ENCODE measurements at regions not wholly inside any gene's neighbourhood (a gene's known extent, or its start where the extent isn't known, plus 50 kb on each side); places are given as distances from the start of the nearest gene placed in this dataset.

- no peaks in the 10 kb centered on the region for H3K27me3 ChIP-seq (replicated peaks in 2 of 5; ENCODE audit: control insufficient read depth in 4 of 5, insufficient read depth in 5 of 5, low read length in 4 of 5)
- DNase-seq: no peak
- H3K4me3 ChIP-seq (ENCODE audit: control insufficient read depth in 1 of 7, extremely low read depth in 1 of 7, insufficient read depth in 4 of 7, low read depth in 2 of 7, low read length in 6 of 7): no peak overlapping the region
- no peak overlapping the region for H3K27ac ChIP-seq (ENCODE audit: insufficient read depth in 1 of 2, low read depth in 1 of 2, low read length in 2 of 2, poor library complexity in 1 of 2, severe bottlenecking in 2 of 2)
- POLR2A ChIA-PET: no interaction called here
- CTCF ChIA-PET: no interaction called here
- H3K36me3 ChIP-seq (ENCODE audit: control insufficient read depth in 4 of 4, insufficient read depth in 4 of 4, low read length in 3 of 4): no peaks in the 10 kb centered on the region
- no peaks in the 10 kb centered on the region for H3K4me1 ChIP-seq (ENCODE audit: control extremely low read depth in 1 of 4, control insufficient read depth in 4 of 4, insufficient read depth in 4 of 4, low read length in 3 of 4)
- H3K9me3 ChIP-seq (ENCODE audit: control extremely low read depth in 1 of 5, control insufficient read depth in 4 of 5, insufficient read depth in 2 of 5, low read depth in 1 of 5, low read length in 4 of 5): no peaks in the 10 kb centered on the region
Measured at GRCh38 chr21:27646691-27647090, 679.8 kb upstream of the ADAMTS5 start.

- no peak overlapping the region for H3K27ac ChIP-seq (ENCODE audit: insufficient read depth in 1 of 2, low read depth in 1 of 2, low read length in 2 of 2, poor library complexity in 1 of 2, severe bottlenecking in 2 of 2)
- no peaks in the 10 kb centered on the region for H3K4me1 ChIP-seq (ENCODE audit: control extremely low read depth in 1 of 4, control insufficient read depth in 4 of 4, insufficient read depth in 4 of 4, low read length in 3 of 4)
- no peaks in the 10 kb centered on the region for H3K9me3 ChIP-seq (ENCODE audit: control extremely low read depth in 1 of 5, control insufficient read depth in 4 of 5, insufficient read depth in 2 of 5, low read depth in 1 of 5, low read length in 4 of 5)
- H3K27me3 ChIP-seq (replicated peaks in 2 of 5; ENCODE audit: control insufficient read depth in 4 of 5, insufficient read depth in 5 of 5, low read length in 4 of 5): no peaks in the 10 kb centered on the region
- H3K4me3 ChIP-seq (ENCODE audit: control insufficient read depth in 1 of 7, extremely low read depth in 1 of 7, insufficient read depth in 4 of 7, low read depth in 2 of 7, low read length in 6 of 7): no peak overlapping the region
- H3K36me3 ChIP-seq (ENCODE audit: control insufficient read depth in 4 of 4, insufficient read depth in 4 of 4, low read length in 3 of 4): no peaks in the 10 kb centered on the region
- DNase-seq: no peak
- ChIA-PET POLR2A (no interaction called here), CTCF (no interaction called here)
- 93% methylated on average over 2 of the region's 2 CpGs for WGBS (ENCODE audit: insufficient coverage)
Measured at GRCh38 chr21:27646056-27646455, 679.2 kb upstream of the ADAMTS5 start.

- no peaks in the 10 kb centered on the region for H3K9me3 ChIP-seq (ENCODE audit: control extremely low read depth in 1 of 5, control insufficient read depth in 4 of 5, insufficient read depth in 2 of 5, low read depth in 1 of 5, low read length in 4 of 5)
- no peak overlapping the region for H3K27ac ChIP-seq (ENCODE audit: insufficient read depth in 1 of 2, low read depth in 1 of 2, low read length in 2 of 2, poor library complexity in 1 of 2, severe bottlenecking in 2 of 2)
- no peak overlapping the region for H3K4me3 ChIP-seq (ENCODE audit: control insufficient read depth in 1 of 7, extremely low read depth in 1 of 7, insufficient read depth in 4 of 7, low read depth in 2 of 7, low read length in 6 of 7)
- H3K27me3 ChIP-seq (replicated peaks in 2 of 5; ENCODE audit: control insufficient read depth in 4 of 5, insufficient read depth in 5 of 5, low read length in 4 of 5): no peaks in the 10 kb centered on the region
- no peaks in the 10 kb centered on the region for H3K4me1 ChIP-seq (ENCODE audit: control extremely low read depth in 1 of 4, control insufficient read depth in 4 of 4, insufficient read depth in 4 of 4, low read length in 3 of 4)
- no peak for DNase-seq
- ChIA-PET POLR2A (no interaction called here), CTCF (no interaction called here)
- H3K36me3 ChIP-seq (ENCODE audit: control insufficient read depth in 4 of 4, insufficient read depth in 4 of 4, low read length in 3 of 4): no peaks in the 10 kb centered on the region
Measured at GRCh38 chr21:27645285-27645684, 678.4 kb upstream of the ADAMTS5 start.

- ChIA-PET POLR2A (no interaction called here), CTCF (no interaction called here)
- Histone ChIP-seq H3K36me3 (ENCODE audit: control insufficient read depth in 4 of 4, insufficient read depth in 4 of 4, low read length in 3 of 4) (no peaks in the 10 kb centered on the region), H3K27ac (ENCODE audit: insufficient read depth in 1 of 2, low read depth in 1 of 2, low read length in 2 of 2, poor library complexity in 1 of 2, severe bottlenecking in 2 of 2) (no peak overlapping the region), H3K4me1 (ENCODE audit: control extremely low read depth in 1 of 4, control insufficient read depth in 4 of 4, insufficient read depth in 4 of 4, low read length in 3 of 4) (no peaks in the 10 kb centered on the region), H3K9me3 (ENCODE audit: control extremely low read depth in 1 of 5, control insufficient read depth in 4 of 5, insufficient read depth in 2 of 5, low read depth in 1 of 5, low read length in 4 of 5) (no peaks in the 10 kb centered on the region), H3K4me3 (ENCODE audit: control insufficient read depth in 1 of 7, extremely low read depth in 1 of 7, insufficient read depth in 4 of 7, low read depth in 2 of 7, low read length in 6 of 7) (no peak overlapping the region), H3K27me3 (replicated peaks in 2 of 5; ENCODE audit: control insufficient read depth in 4 of 5, insufficient read depth in 5 of 5, low read length in 4 of 5) (no peaks in the 10 kb centered on the region)
- no peak for DNase-seq
- no CpG with 5 or more reads among the region's 1 CpG for WGBS (ENCODE audit: insufficient coverage)
Measured at GRCh38 chr21:27643326-27643725, 676.4 kb upstream of the ADAMTS5 start.

GRCh38 chr21:27639286-27639685 is 672.4 kb upstream of the ADAMTS5 start:
- no peaks in the 10 kb centered on the region for H3K27me3 ChIP-seq (replicated peaks in 2 of 5; ENCODE audit: control insufficient read depth in 4 of 5, insufficient read depth in 5 of 5, low read length in 4 of 5)
- no peaks in the 10 kb centered on the region for H3K9me3 ChIP-seq (ENCODE audit: control extremely low read depth in 1 of 5, control insufficient read depth in 4 of 5, insufficient read depth in 2 of 5, low read depth in 1 of 5, low read length in 4 of 5)
- DNase-seq: no peak
- CTCF ChIA-PET: no interaction called here
- POLR2A ChIA-PET: no interaction called here
- H3K27ac ChIP-seq (ENCODE audit: insufficient read depth in 1 of 2, low read depth in 1 of 2, low read length in 2 of 2, poor library complexity in 1 of 2, severe bottlenecking in 2 of 2): no peak overlapping the region
- H3K4me3 ChIP-seq (ENCODE audit: control insufficient read depth in 1 of 7, extremely low read depth in 1 of 7, insufficient read depth in 4 of 7, low read depth in 2 of 7, low read length in 6 of 7): no peak overlapping the region
- H3K4me1 ChIP-seq (ENCODE audit: control extremely low read depth in 1 of 4, control insufficient read depth in 4 of 4, insufficient read depth in 4 of 4, low read length in 3 of 4): no peaks in the 10 kb centered on the region
- H3K36me3 ChIP-seq (ENCODE audit: control insufficient read depth in 4 of 4, insufficient read depth in 4 of 4, low read length in 3 of 4): no peaks in the 10 kb centered on the region

GRCh38 chr21:27636656-27637055 is 669.8 kb upstream of the ADAMTS5 start:
- no peaks in the 10 kb centered on the region for H3K9me3 ChIP-seq (ENCODE audit: control extremely low read depth in 1 of 5, control insufficient read depth in 4 of 5, insufficient read depth in 2 of 5, low read depth in 1 of 5, low read length in 4 of 5)
- H3K27me3 ChIP-seq (replicated peaks in 2 of 5; ENCODE audit: control insufficient read depth in 4 of 5, insufficient read depth in 5 of 5, low read length in 4 of 5): no peaks in the 10 kb centered on the region

GRCh38 chr21:27633631-27634030 is 666.7 kb upstream of the ADAMTS5 start:
- Histone ChIP-seq H3K4me3 (ENCODE audit: control insufficient read depth in 1 of 7, extremely low read depth in 1 of 7, insufficient read depth in 4 of 7, low read depth in 2 of 7, low read length in 6 of 7) (no peak overlapping the region), H3K9me3 (ENCODE audit: control extremely low read depth in 1 of 5, control insufficient read depth in 4 of 5, insufficient read depth in 2 of 5, low read depth in 1 of 5, low read length in 4 of 5) (no peaks in the 10 kb centered on the region), H3K4me1 (ENCODE audit: control extremely low read depth in 1 of 4, control insufficient read depth in 4 of 4, insufficient read depth in 4 of 4, low read length in 3 of 4) (no peaks in the 10 kb centered on the region), H3K27me3 (replicated peaks in 2 of 5; ENCODE audit: control insufficient read depth in 4 of 5, insufficient read depth in 5 of 5, low read length in 4 of 5) (no peaks in the 10 kb centered on the region), H3K36me3 (ENCODE audit: control insufficient read depth in 4 of 4, insufficient read depth in 4 of 4, low read length in 3 of 4) (no peaks in the 10 kb centered on the region), H3K27ac (ENCODE audit: insufficient read depth in 1 of 2, low read depth in 1 of 2, low read length in 2 of 2, poor library complexity in 1 of 2, severe bottlenecking in 2 of 2) (no peak overlapping the region)
- POLR2A ChIA-PET: no interaction called here
- CTCF ChIA-PET: no interaction called here
- WGBS (ENCODE audit: insufficient coverage): 66% methylated on average over 2 of the region's 3 CpGs
- no peak for DNase-seq

More at GRCh38 chr21:27636656-27637055, 669.8 kb upstream of the ADAMTS5 start:
- Histone ChIP-seq H3K36me3 (ENCODE audit: control insufficient read depth in 4 of 4, insufficient read depth in 4 of 4, low read length in 3 of 4) (no peaks in the 10 kb centered on the region), H3K4me1 (ENCODE audit: control extremely low read depth in 1 of 4, control insufficient read depth in 4 of 4, insufficient read depth in 4 of 4, low read length in 3 of 4) (no peaks in the 10 kb centered on the region), H3K27ac (ENCODE audit: insufficient read depth in 1 of 2, low read depth in 1 of 2, low read length in 2 of 2, poor library complexity in 1 of 2, severe bottlenecking in 2 of 2) (no peak overlapping the region), H3K4me3 (ENCODE audit: control insufficient read depth in 1 of 7, extremely low read depth in 1 of 7, insufficient read depth in 4 of 7, low read depth in 2 of 7, low read length in 6 of 7) (no peak overlapping the region)
- ChIA-PET CTCF (no interaction called here), POLR2A (no interaction called here)
- no peak for DNase-seq
- no CpG with 5 or more reads among the region's 2 CpGs for whole genome bisulfite sequencing (ENCODE audit: insufficient coverage)

- Histone ChIP-seq H3K27ac (ENCODE audit: insufficient read depth in 1 of 2, low read depth in 1 of 2, low read length in 2 of 2, poor library complexity in 1 of 2, severe bottlenecking in 2 of 2) (no peak overlapping the region), H3K4me1 (ENCODE audit: control extremely low read depth in 1 of 4, control insufficient read depth in 4 of 4, insufficient read depth in 4 of 4, low read length in 3 of 4) (no peaks in the 10 kb centered on the region), H3K36me3 (ENCODE audit: control insufficient read depth in 4 of 4, insufficient read depth in 4 of 4, low read length in 3 of 4) (no peaks in the 10 kb centered on the region), H3K4me3 (ENCODE audit: control insufficient read depth in 1 of 7, extremely low read depth in 1 of 7, insufficient read depth in 4 of 7, low read depth in 2 of 7, low read length in 6 of 7) (no peak overlapping the region), H3K9me3 (ENCODE audit: control extremely low read depth in 1 of 5, control insufficient read depth in 4 of 5, insufficient read depth in 2 of 5, low read depth in 1 of 5, low read length in 4 of 5) (no peaks in the 10 kb centered on the region), H3K27me3 (replicated peaks in 2 of 5; ENCODE audit: control insufficient read depth in 4 of 5, insufficient read depth in 5 of 5, low read length in 4 of 5) (no peaks in the 10 kb centered on the region)
- DNase-seq: no peak
- ChIA-PET CTCF (no interaction called here), POLR2A (no interaction called here)
- no CpG with 5 or more reads among the region's 1 CpG for WGBS (ENCODE audit: insufficient coverage)
Measured at GRCh38 chr21:27631471-27631870, 664.6 kb upstream of the ADAMTS5 start.

All from common myeloid progenitor, CD34-positive (primary cell).